ENCODE measurements at regions not wholly inside any gene's neighbourhood (a gene's known extent, or its start where the extent isn't known, plus 50 kb on each side); places are given as distances from the start of the nearest gene placed in this dataset.

DNA sequence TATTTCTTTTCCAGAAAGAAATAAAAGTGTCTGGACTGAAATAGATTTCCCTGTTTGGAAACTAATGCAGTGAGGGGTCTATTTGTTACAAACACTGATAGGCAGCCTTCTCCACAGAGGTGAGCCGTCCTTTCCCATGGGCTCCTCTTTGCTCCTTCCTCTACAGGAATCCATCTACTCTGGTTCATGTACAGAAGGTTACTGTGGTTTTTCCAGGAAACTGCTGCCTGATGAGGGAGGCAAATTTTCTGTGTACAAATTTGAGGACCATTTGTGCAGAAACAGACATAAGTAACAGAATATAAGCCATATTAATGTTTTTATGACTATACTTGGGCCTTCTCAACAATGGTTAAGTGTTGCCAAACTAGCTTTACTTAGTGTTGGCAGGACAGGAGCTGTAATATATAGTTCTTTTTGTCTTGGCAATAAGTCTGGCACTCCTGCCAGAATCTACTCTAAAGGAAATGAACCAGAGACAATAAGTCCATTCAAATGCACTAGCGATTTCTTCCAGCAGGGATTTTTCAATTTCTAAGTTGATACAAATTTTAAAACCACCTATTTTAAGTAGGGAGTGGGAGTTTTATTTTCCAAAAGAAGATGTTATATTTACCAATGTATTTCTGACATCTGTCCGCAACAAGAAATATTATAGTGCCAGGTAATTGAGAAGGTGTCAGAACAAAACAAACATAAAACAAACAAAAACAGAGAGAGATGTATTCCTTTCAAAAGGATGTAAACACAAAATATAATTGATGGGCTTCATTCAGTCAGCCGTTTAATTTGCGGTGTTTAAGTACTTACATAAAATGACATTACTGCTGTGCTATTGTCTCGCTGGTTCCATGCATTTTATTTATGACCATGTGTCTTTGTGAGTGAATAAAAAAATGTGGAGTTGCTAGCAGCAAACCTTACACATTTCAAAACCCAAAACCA is 91.0 kb upstream of the NFE2L3 start:
- DNase-seq (ENCODE audit: extremely low read depth, insufficient read length) = no peak
- Histone ChIP-seq H3K27me3 (replicated peaks; ENCODE audit: control insufficient read depth, insufficient read depth, low read length) (no peaks in the 10 kb centered on the region), H3K36me3 (ENCODE audit: control insufficient read depth, insufficient read depth, low read length) (no peaks in the 10 kb centered on the region), H3K4me3 (replicated peaks; ENCODE audit: low read depth, low read length) (no peak overlapping the region)
- TF ChIP-seq, protein P1, sequence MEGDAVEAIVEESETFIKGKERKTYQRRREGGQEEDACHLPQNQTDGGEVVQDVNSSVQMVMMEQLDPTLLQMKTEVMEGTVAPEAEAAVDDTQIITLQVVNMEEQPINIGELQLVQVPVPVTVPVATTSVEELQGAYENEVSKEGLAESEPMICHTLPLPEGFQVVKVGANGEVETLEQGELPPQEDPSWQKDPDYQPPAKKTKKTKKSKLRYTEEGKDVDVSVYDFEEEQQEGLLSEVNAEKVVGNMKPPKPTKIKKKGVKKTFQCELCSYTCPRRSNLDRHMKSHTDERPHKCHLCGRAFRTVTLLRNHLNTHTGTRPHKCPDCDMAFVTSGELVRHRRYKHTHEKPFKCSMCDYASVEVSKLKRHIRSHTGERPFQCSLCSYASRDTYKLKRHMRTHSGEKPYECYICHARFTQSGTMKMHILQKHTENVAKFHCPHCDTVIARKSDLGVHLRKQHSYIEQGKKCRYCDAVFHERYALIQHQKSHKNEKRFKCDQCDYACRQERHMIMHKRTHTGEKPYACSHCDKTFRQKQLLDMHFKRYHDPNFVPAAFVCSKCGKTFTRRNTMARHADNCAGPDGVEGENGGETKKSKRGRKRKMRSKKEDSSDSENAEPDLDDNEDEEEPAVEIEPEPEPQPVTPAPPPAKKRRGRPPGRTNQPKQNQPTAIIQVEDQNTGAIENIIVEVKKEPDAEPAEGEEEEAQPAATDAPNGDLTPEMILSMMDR (IDR thresholded peaks at IDR 0.05; ENCODE audit: insufficient read depth, low read length, poor library complexity, severe bottlenecking) = no peak

DNA sequence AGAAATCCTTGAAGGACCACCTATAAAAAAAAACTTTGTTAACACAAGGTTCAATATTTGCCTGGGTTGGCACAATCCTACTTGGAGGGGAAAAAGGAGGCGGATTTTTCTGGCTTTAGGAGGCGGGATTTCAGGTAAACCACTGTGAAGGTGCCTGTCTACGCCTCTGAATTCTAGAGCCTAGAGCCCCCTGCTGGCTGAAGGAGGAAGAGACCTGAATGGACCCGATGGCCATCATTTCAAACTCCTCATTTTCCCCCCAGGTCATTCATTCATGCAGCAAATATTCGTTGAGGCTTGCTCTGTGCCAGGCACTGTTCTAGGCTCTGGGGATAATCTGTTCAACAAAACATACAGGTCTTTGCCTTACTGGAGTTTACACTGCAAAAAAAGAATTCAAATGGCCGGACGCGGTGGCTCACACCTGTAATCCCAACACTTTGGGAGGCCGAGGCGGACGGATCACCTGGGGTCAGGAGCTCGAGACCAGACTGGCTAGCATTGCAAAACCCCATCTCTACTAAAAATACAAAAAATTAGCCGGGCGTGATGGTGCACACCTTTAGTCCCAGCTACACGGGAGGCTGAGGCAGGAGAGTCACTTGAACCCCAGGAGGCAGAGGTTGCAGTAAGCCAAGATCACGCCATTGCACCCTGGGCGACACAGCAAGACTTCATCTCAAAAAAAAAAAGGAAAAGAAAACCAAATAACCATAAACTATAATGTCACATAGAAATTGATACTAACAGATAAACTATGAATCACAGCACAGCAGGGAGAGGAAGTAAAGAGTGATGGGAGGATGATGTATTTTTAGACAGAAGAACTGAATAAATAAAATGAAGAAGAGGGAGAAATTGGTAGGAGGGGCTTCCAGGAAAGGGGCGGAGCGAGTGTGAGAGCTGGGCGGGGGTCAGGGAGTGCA is 90.1 kb upstream of the NFE2L3 start:
- Histone ChIP-seq H3K27me3 (replicated peaks; ENCODE audit: control insufficient read depth, insufficient read depth, low read length) (no peaks in the 10 kb centered on the region), H3K36me3 (ENCODE audit: control insufficient read depth, insufficient read depth, low read length) (no peaks in the 10 kb centered on the region), H3K4me3 (replicated peaks; ENCODE audit: low read depth, low read length) (no peak overlapping the region)
- peak; percentile 18 for DNase-seq (ENCODE audit: extremely low read depth, insufficient read length)
- TF ChIP-seq, protein P1 (IDR thresholded peaks at IDR 0.05; ENCODE audit: insufficient read depth, low read length, poor library complexity, severe bottlenecking) = peak; percentile 85

DNA sequence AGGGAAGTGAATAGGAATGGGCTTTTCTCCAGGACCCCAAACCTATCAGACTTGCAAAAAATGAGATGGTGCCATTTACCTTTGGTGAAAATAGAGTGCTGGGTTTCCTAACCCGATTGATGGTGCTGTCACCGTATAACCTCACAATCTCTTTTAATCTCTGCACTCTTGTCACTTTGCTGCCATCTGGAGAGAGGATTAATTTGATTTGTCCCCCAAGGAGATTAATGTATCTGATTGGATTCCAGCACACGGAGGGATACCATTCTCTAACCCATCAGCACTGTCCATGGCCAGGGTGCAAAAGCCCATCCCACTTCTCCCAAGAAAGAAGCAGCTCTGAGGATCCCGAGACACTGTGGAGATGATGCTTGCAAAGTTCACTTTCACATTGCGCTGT is 86.3 kb upstream of the NFE2L3 start:
- no peak for DNase-seq (ENCODE audit: extremely low read depth, insufficient read length)
- Histone ChIP-seq H3K27me3 (replicated peaks; ENCODE audit: control insufficient read depth, insufficient read depth, low read length) (no peaks in the 10 kb centered on the region), H3K4me3 (replicated peaks; ENCODE audit: low read depth, low read length) (no peak overlapping the region), H3K36me3 (ENCODE audit: control insufficient read depth, insufficient read depth, low read length) (no peaks in the 10 kb centered on the region)
- TF ChIP-seq, protein P1 (IDR thresholded peaks at IDR 0.05; ENCODE audit: insufficient read depth, low read length, poor library complexity, severe bottlenecking) = no peak

DNA sequence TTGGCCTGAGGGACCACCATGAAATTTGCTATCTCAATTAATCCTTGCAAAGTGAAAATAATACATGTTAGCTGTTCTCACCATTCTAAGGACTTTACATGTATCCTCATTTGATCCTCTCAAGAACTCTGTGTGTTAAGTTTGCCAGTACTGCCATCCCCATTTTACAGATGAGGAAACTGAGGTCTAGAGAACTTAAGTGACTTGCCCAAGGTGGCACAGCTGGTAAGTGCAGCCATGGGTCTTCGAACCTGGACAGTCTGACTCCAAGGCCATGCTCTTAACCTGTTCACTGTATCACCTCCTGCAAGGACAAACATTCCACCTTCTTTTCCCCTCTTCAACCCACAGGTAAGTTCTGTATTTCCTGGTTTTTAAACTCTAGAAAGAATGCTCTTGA is 85.3 kb upstream of the NFE2L3 start:
- DNase-seq (ENCODE audit: extremely low read depth, insufficient read length) = no peak
- Histone ChIP-seq H3K27me3 (replicated peaks; ENCODE audit: control insufficient read depth, insufficient read depth, low read length) (no peaks in the 10 kb centered on the region), H3K4me3 (replicated peaks; ENCODE audit: low read depth, low read length) (no peak overlapping the region), H3K36me3 (ENCODE audit: control insufficient read depth, insufficient read depth, low read length) (no peaks in the 10 kb centered on the region)
- TF ChIP-seq, protein P1 (IDR thresholded peaks at IDR 0.05; ENCODE audit: insufficient read depth, low read length, poor library complexity, severe bottlenecking) = no peak

DNA sequence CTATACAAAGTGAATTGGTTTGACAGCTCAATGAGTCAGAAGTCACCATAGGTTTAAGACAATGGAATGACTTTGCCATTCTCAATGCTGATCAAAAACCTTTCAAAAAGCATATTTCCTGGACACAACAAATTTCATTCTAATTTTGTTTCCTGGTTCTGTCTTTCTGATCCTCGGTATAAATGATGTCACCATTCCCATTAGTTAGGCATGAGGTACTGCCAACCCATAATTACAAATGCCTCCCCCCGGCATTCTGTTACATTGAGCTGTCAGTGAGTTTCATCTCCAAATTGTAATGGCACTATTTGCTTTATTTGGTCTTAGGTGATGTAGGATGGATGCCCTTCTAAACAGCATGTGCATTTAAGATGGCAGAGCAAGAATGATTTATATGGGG is 81.7 kb upstream of the NFE2L3 start:
- DNase-seq (ENCODE audit: extremely low read depth, insufficient read length) = no peak
- Histone ChIP-seq H3K4me3 (replicated peaks; ENCODE audit: low read depth, low read length) (no peak overlapping the region), H3K27me3 (replicated peaks; ENCODE audit: control insufficient read depth, insufficient read depth, low read length) (no peaks in the 10 kb centered on the region), H3K36me3 (ENCODE audit: control insufficient read depth, insufficient read depth, low read length) (no peaks in the 10 kb centered on the region)
- TF ChIP-seq, protein P1 (IDR thresholded peaks at IDR 0.05; ENCODE audit: insufficient read depth, low read length, poor library complexity, severe bottlenecking) = no peak

All from GM06990 (cell line).